Transverse colon (tissue), 4 donors: ENCODE measurements at regions not wholly inside any gene's neighbourhood (a gene's known extent, or its start where the extent isn't known, plus 50 kb on each side); places are given as distances from the start of the nearest gene placed in this dataset.

ENCODE experiments used
- DNase-seq: peaks from one replicate; pipeline ENCODE4 v3.0.0-alpha.2; 2019
- H3K27ac ChIP-seq, 4 donors: fragments of 200-600 bp; sonication (generic); 2 replicates each; pipeline ENCODE4 v1.5.1; 2016 to 2018; ENCODE audit warnings: inconsistent platforms in 4 of 4
- H3K27me3 ChIP-seq: fragments of 200-600 bp; sonication (generic); 2 replicates; pipeline ENCODE4 v1.5.1; 2017; ENCODE audit warnings: inconsistent platforms
- H3K36me3 ChIP-seq, 4 donors: fragments of 200-600 bp; sonication (generic); 2 replicates each; pipeline ENCODE4 v1.5.1; 2017 to 2019; ENCODE audit warnings: inconsistent platforms in 4 of 4
- H3K4me1 ChIP-seq, 4 donors: fragments of 200-600 bp; sonication (generic); 2 replicates each; pipeline ENCODE4 v1.5.1; 2017 to 2020; ENCODE audit warnings: inconsistent platforms in 4 of 4
- H3K4me3 ChIP-seq, 4 donors: fragments of 200-600 bp; sonication (generic); 1 replicate in 1 of 4; 2 replicates in 3 of 4; pipeline versions ENCODE4 v1.5.1 to v1.6.1; 2017 to 2019; ENCODE audit warnings: inconsistent platforms in 4 of 4
- H3K9me3 ChIP-seq, 2 donors: fragments of 200-600 bp; sonication (generic); 2 replicates each; pipeline ENCODE4 v1.5.1; 2017 to 2019; ENCODE audit warnings: inconsistent platforms in 2 of 2
- CTCF ChIP-seq, 5 experiments: fragments of 200-600 bp in 3 of 5; fragments of 450-650 bp in 2 of 5; sonication (generic) in 3 of 5; IDR thresholded peaks; 1 replicate in 2 of 5; 2 replicates in 3 of 5; pipeline ENCODE4 v1.5.1; 2016 to 2017; ENCODE audit warnings: antibody characterized with exemption in 5 of 5, inconsistent platforms in 3 of 5, mild to moderate bottlenecking in 2 of 5, moderate library complexity in 1 of 5
- EP300 ChIP-seq: sonication (generic); formaldehyde crosslinking; IDR thresholded peaks from one replicate; pipeline ENCODE4 v1.6.1; 2017; ENCODE audit warnings: antibody characterized with exemption, low read depth
- POLR2A ChIP-seq: fragments of 450-650 bp; IDR thresholded peaks from one replicate; pipeline ENCODE4 v1.6.1; 2016; ENCODE audit warnings: antibody characterized with exemption, mild to moderate bottlenecking, moderate library complexity
- POLR2AphosphoS5 ChIP-seq, 3 donors: sonication (generic); formaldehyde crosslinking; IDR thresholded peaks; one replicate each; pipeline ENCODE4 v1.6.1; 2016; ENCODE audit warnings: antibody characterized with exemption in 3 of 3
- WGBS, 2 donors: methylation state at CpG; one replicate each; pipeline ENCODE4 v1.1.5; 2018; ENCODE audit warnings: low coverage in 1 of 2; 5-methylcytosine and 5-hydroxymethylcytosine counted together
- in situ Hi-C, 4 donors: fragments of 200-750 bp; cut with MboI; loops; one replicate each; pipeline versions ENCODE4 v1.15.0 to v1.15.1; 2017; ENCODE audit warnings: low sequenced_read_pairs in 3 of 4, low pct_ligation_motif_present in 1 of 4, low pct_unique_long_range_greater_than_20kb in 1 of 4
- intact Hi-C: fragments of 100-400 bp; cut with DNase I; formaldehyde crosslinking; loops from one replicate; pipeline ENCODE4 v1.15.1; 2023; ENCODE audit warnings: low total_unique reads

GRCh38 chr12:85440271-85440670, 160.3 kb downstream of the ALX1 start:
- no peak for DNase-seq
- Histone ChIP-seq H3K36me3 (no peaks in the 10 kb centered on the region), H3K4me1 (peaks cover 0 to 31% (median 10%) of the 10 kb centered on the region in 4 donors), H3K9me3 (no peaks in the 10 kb centered on the region), H3K27ac (peak overlapping the region in 3 of 4 donors; percentile 22 to 42 (median 34)), H3K27me3 (no peaks in the 10 kb centered on the region), H3K4me3 (no peak overlapping the region)
- in situ Hi-C loops, result loop anchor here in 1 of 4 donors (25.0 kb wide), 1 partner anchor 353 kb away; no protein-coding TSS in a partner anchor
- 50 to 52% methylated on average over 1 of the region's 1 CpG for WGBS, 2 donors
- intact Hi-C loops, result no loop called here
- TF ChIP-seq POLR2A (no peak), POLR2AphosphoS5 (IDR thresholded peaks at IDR 0.05) (no peak), CTCF (IDR thresholded peaks at IDR 0.05) (no peak), EP300 (no peak)

- intact Hi-C loops, result no loop called here
- no peak for TF ChIP-seq POLR2AphosphoS5 (IDR thresholded peaks at IDR 0.05)
Measured at GRCh38 chr12:85441025-85441424, 161.0 kb downstream of the ALX1 start.

GRCh38 chr12:85441741-85442140, 161.7 kb downstream of the ALX1 start:
- DNase-seq, result no peak
- in situ Hi-C loops, result loop anchor here in 1 of 4 donors (25.0 kb wide), 1 partner anchor 354 kb away; no protein-coding TSS in a partner anchor
- 64 to 68% methylated on average over 1 of the region's 1 CpG for WGBS, 2 donors
- peaks cover 0 to 43% (median 14%) of the 10 kb centered on the region in 4 donors for H3K4me1 ChIP-seq
- H3K9me3 ChIP-seq, result no peaks in the 10 kb centered on the region
- H3K4me3 ChIP-seq, result no peak overlapping the region
- no peak for TF ChIP-seq POLR2AphosphoS5 (IDR thresholded peaks at IDR 0.05)
- TF ChIP-seq CTCF (IDR thresholded peaks at IDR 0.05), result no peak
- TF ChIP-seq EP300, result no peak
- TF ChIP-seq POLR2A, result no peak
- H3K36me3 ChIP-seq, result no peaks in the 10 kb centered on the region
- H3K27me3 ChIP-seq, result no peaks in the 10 kb centered on the region
- intact Hi-C loops, result no loop called here
- peak overlapping the region in 2 of 4 donors; percentile 6 to 42 for H3K27ac ChIP-seq

More at GRCh38 chr12:85441025-85441424, 161.0 kb downstream of the ALX1 start:
- H3K4me1 ChIP-seq, result peaks cover 0 to 39% (median 14%) of the 10 kb centered on the region in 4 donors
- no peaks in the 10 kb centered on the region for H3K36me3 ChIP-seq
- no peaks in the 10 kb centered on the region for H3K27me3 ChIP-seq
- in situ Hi-C loops, result loop anchor here in 1 of 4 donors (25.0 kb wide), 1 partner anchor 354 kb away; no protein-coding TSS in a partner anchor
- H3K4me3 ChIP-seq, result no peak overlapping the region
- 36 to 37% methylated on average over 3 of the region's 3 CpGs for WGBS, 2 donors
- DNase-seq, result no peak
- peak overlapping the region; percentile 6 to 42 (median 22) for H3K27ac ChIP-seq
- no peaks in the 10 kb centered on the region for H3K9me3 ChIP-seq

- Histone ChIP-seq H3K4me3 (no peak overlapping the region), H3K4me1 (peaks cover 0 to 36% (median 11%) of the 10 kb centered on the region in 4 donors), H3K9me3 (no peaks in the 10 kb centered on the region), H3K27ac (peak overlapping the region in 2 of 4 donors; percentile 33 to 36), H3K36me3 (no peaks in the 10 kb centered on the region), H3K27me3 (no peaks in the 10 kb centered on the region)
- DNase-seq, result no peak
- WGBS, 2 donors, result 30 to 48% methylated on average over 1 to 6 of the region's 6 CpGs
- TF ChIP-seq POLR2A (no peak), CTCF (IDR thresholded peaks at IDR 0.05) (no peak), EP300 (no peak), POLR2AphosphoS5 (IDR thresholded peaks at IDR 0.05) (no peak)
- in situ Hi-C loops, result loop anchor here in 1 of 4 donors (25.0 kb wide), 1 partner anchor 358 kb away; no protein-coding TSS in a partner anchor
- intact Hi-C loops, result no loop called here
Measured at GRCh38 chr12:85445060-85445938, 165.3 kb downstream of the ALX1 start.
